Brain microvascular endothelial cell (primary cell): ENCODE measurements at regions not wholly inside any gene's neighbourhood (a gene's known extent, or its start where the extent isn't known, plus 50 kb on each side); places are given as distances from the start of the nearest gene placed in this dataset.

Experiments used
- DNase-seq: peaks from one replicate; pipeline ENCODE4 v3.0.0-alpha.2; 2020
- H3K27ac ChIP-seq: fragments of 250-450 bp; sonication (Bioruptor Pico); 2 replicates; pipeline ENCODE4 v1.5.1; 2020; ENCODE audit warnings: mild to moderate bottlenecking, moderate library complexity
- H3K27me3 ChIP-seq: fragments of 250-450 bp; sonication (Bioruptor Pico); replicated peaks from 2 replicates; pipeline ENCODE4 v1.5.1; 2020; ENCODE audit warnings: mild to moderate bottlenecking
- H3K36me3 ChIP-seq: fragments of 250-450 bp; sonication (Bioruptor Pico); replicated peaks from 2 replicates; pipeline ENCODE4 v1.5.1; 2020; ENCODE audit warnings: mild to moderate bottlenecking
- H3K4me3 ChIP-seq: 2 replicates; pipeline ENCODE4 v1.5.1; 2011; ENCODE audit warnings: low read depth, mild to moderate bottlenecking, control low read depth, low read length, moderate library complexity
- in situ Hi-C: cut with HindIII; loops from 2 replicates; pipeline ENCODE4 v1.10.0; 2017; ENCODE audit warnings: low sequenced_read_pairs, low pct_ligation_motif_present
- TF ChIP-seq, protein P1 (sequence below): IDR thresholded peaks from 2 replicates; pipeline ENCODE4 v1.5.1; 2011; ENCODE audit warnings: low read depth, mild to moderate bottlenecking, moderate library complexity, low read length, control low read depth, inconsistent platforms; ENCODE audit errors: missing control alignments

DNA sequence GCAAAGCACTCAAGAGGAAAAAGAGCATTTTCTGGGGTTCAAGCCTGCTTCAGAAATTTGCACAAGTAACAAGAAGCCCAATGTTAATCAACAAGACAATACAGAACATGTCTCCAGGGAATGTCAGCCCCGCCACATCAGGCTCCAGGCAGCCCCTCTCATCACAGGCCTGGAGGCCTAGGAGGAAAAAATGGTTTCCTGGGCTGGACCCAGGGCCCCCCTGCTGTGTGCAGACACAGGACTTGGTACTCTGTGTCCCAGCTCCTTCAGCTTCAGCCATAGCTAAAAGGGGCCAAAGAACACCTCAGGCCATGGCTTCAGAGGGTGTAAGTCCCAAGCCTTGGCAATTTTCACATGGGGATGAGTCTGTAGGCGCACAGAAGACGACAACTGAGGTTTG lies 802.9 kb upstream of the KLHL29 start:
- DNase-seq = no peak

DNA sequence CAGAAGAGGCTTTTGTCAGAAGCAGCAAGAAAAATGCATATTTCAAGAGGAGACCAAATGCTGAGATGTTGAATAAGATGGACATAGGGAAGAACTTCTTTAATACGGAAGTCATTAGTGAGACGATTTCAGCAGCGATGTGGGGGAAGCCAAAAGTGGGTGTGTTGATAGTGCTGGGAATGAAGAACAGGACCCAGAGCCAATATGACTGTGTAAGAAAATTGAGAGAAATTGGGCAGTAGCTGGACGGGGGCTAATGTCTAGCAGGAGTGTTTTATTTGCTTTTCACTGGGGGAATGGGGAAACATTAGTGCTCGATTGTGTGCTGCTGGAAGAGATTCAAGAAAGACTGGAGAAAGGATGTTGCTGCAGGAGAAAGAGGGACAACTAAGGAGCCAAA lies 788.7 kb upstream of the KLHL29 start:
- Histone ChIP-seq H3K27ac (no peak overlapping the region), H3K36me3 (no peaks in the 10 kb centered on the region), H3K27me3 (no peaks in the 10 kb centered on the region), H3K4me3 (no peak overlapping the region)
- in situ Hi-C loops = no loop called here
- DNase-seq = no peak
- TF ChIP-seq, protein P1, sequence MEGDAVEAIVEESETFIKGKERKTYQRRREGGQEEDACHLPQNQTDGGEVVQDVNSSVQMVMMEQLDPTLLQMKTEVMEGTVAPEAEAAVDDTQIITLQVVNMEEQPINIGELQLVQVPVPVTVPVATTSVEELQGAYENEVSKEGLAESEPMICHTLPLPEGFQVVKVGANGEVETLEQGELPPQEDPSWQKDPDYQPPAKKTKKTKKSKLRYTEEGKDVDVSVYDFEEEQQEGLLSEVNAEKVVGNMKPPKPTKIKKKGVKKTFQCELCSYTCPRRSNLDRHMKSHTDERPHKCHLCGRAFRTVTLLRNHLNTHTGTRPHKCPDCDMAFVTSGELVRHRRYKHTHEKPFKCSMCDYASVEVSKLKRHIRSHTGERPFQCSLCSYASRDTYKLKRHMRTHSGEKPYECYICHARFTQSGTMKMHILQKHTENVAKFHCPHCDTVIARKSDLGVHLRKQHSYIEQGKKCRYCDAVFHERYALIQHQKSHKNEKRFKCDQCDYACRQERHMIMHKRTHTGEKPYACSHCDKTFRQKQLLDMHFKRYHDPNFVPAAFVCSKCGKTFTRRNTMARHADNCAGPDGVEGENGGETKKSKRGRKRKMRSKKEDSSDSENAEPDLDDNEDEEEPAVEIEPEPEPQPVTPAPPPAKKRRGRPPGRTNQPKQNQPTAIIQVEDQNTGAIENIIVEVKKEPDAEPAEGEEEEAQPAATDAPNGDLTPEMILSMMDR = no peak

More for the DNA sequence above, 802.9 kb upstream of the KLHL29 start:
- Histone ChIP-seq H3K4me3 (no peak overlapping the region), H3K27me3 (no peaks in the 10 kb centered on the region), H3K27ac (no peak overlapping the region), H3K36me3 (no peaks in the 10 kb centered on the region)
- in situ Hi-C loops = no loop called here
- TF ChIP-seq, protein P1 = no peak

DNA sequence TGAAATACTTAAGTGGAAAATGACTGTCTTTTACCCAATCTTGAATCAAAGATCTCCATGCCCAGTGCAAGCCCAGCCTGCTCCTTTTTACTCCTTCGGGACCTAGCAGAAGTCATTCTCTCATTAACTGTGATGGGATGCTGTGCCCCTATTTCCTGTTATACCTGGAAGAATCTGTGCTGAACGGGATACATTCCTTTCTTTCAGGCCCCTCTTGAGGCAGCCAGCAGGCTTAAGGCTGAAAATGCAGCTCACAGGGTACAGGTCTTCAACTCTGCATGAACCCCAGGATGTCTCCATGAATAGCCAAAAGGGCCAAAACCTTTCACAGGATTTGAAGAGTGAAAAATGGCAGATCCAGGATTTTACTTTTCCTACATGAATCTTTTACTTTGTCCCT lies 784.8 kb upstream of the KLHL29 start:
- no peak for DNase-seq
- in situ Hi-C loops = no loop called here
- TF ChIP-seq, protein P1 = no peak
- Histone ChIP-seq H3K36me3 (no peaks in the 10 kb centered on the region), H3K27me3 (no peaks in the 10 kb centered on the region), H3K4me3 (no peak overlapping the region), H3K27ac (no peak overlapping the region)

DNA sequence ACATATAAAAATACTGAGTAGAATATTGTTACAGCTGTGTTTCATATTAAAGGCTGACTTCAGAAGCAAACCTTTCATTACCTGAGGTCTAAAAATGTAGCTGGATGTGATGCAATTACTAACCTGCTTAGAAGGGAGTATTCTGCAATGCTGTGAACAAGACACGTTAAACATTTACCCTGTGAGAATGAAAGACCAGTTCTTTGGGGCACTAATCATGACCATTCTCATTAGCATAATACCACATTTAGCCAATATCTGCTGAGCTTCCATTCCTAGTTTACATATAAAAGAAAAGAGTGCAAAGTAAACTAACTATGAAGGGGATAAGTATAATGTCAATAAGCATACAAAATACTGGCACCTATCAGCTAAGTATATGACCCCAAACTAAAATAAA lies 784.0 kb upstream of the KLHL29 start:
- TF ChIP-seq, protein P1 = no peak
- no peaks in the 10 kb centered on the region for H3K27me3 ChIP-seq
- DNase-seq = no peak
- in situ Hi-C loops = no loop called here
- no peaks in the 10 kb centered on the region for H3K36me3 ChIP-seq
- no peak overlapping the region for H3K27ac ChIP-seq
- H3K4me3 ChIP-seq = no peak overlapping the region

DNA sequence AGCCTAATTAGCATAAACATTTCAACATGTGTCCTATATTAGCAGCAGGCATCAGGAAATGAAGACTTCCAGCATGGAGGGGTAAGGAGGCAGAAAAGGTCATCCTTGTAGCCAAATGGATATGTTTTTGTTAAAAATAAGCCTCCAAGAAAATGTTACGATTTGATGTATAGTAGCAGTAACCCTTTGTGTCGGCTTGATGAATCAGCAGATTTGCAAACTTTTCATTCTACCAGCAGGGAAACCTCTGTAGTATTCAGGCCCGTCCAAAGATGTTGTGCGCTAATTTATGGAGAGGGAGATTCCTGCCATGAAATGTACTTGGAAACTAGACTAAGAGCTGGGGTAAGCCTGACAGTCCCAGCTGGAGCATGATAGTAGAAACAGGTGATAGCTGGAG lies 780.8 kb upstream of the KLHL29 start:
- in situ Hi-C loops = no loop called here
- no peaks in the 10 kb centered on the region for H3K36me3 ChIP-seq
- no peak overlapping the region for H3K27ac ChIP-seq
- DNase-seq = no peak
- no peak overlapping the region for H3K4me3 ChIP-seq
- TF ChIP-seq, protein P1 = no peak
- no peaks in the 10 kb centered on the region for H3K27me3 ChIP-seq

DNA sequence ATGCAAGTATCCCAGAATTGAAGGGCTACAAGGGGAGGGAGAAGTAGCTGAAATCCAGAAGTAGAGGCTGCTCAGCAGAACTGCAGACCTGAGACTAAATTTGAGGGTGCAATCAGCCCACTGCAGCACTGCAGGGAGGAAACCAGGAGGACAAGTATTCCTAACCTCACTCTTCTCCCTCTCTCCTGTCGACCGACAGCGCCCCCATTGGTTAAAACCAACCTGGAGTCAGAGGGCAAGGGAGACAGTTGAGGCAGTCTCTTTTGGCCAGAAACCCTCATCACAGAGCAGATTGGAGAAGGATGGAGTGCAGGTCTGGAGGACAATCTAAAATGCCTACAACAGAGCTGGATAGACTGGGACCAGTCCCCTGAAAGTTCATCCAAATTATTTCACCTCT lies 768.9 kb upstream of the KLHL29 start:
- TF ChIP-seq, protein P1 = no peak
- Histone ChIP-seq H3K36me3 (no peaks in the 10 kb centered on the region), H3K27me3 (no peaks in the 10 kb centered on the region), H3K4me3 (no peak overlapping the region), H3K27ac (no peak overlapping the region)
- DNase-seq = no peak
- in situ Hi-C loops = no loop called here
